ENCODE measurements at regions not wholly inside any gene's neighbourhood (a gene's known extent, or its start where the extent isn't known, plus 50 kb on each side); places are given as distances from the start of the nearest gene placed in this dataset.

- DNase-seq (ENCODE audit: low read depth): no peak
- TF ChIP-seq CTCF (IDR thresholded peaks at IDR 0.05; ENCODE audit: low read length, missing control alignments): no peak
- H3K4me3 ChIP-seq (replicated peaks; ENCODE audit: low read depth, low read length): no peak overlapping the region
Observed at GRCh38 chr4:137468836-137469235, 63.5 kb downstream of the PCDH18 start.

GRCh38 chr4:137467537-137467936 is 64.8 kb downstream of the PCDH18 start:
- H3K4me3 ChIP-seq (replicated peaks; ENCODE audit: low read depth, low read length): no peak overlapping the region
- TF ChIP-seq CTCF (IDR thresholded peaks at IDR 0.05; ENCODE audit: low read length, missing control alignments): no peak
- DNase-seq (ENCODE audit: low read depth): no peak

GRCh38 chr4:137463377-137464003 is 68.8 kb downstream of the PCDH18 start:
- no peak for DNase-seq (ENCODE audit: low read depth)
- H3K4me3 ChIP-seq (replicated peaks; ENCODE audit: low read depth, low read length): no peak overlapping the region
- no peak for TF ChIP-seq CTCF (IDR thresholded peaks at IDR 0.05; ENCODE audit: low read length, missing control alignments)

GRCh38 chr4:137455647-137456321 is 76.5 kb downstream of the PCDH18 start:
- TF ChIP-seq CTCF (IDR thresholded peaks at IDR 0.05; ENCODE audit: low read length, missing control alignments): no peak
- no peak for DNase-seq (ENCODE audit: low read depth)
- H3K4me3 ChIP-seq (replicated peaks; ENCODE audit: low read depth, low read length): no peak overlapping the region

- no peak overlapping the region for H3K4me3 ChIP-seq (replicated peaks; ENCODE audit: low read depth, low read length)
- DNase-seq (ENCODE audit: low read depth): no peak
- TF ChIP-seq CTCF (IDR thresholded peaks at IDR 0.05; ENCODE audit: low read length, missing control alignments): no peak
Observed at GRCh38 chr4:137454767-137455166, 77.5 kb downstream of the PCDH18 start.

- H3K4me3 ChIP-seq (replicated peaks; ENCODE audit: low read depth, low read length): no peak overlapping the region
- TF ChIP-seq CTCF (IDR thresholded peaks at IDR 0.05; ENCODE audit: low read length, missing control alignments): no peak
- no peak for DNase-seq (ENCODE audit: low read depth)
Observed at GRCh38 chr4:137452799-137453198, 79.5 kb downstream of the PCDH18 start.

Data from fibroblast of pulmonary artery (primary cell).